GM21619 (cell line): ENCODE measurements at regions not wholly inside any gene's neighbourhood (a gene's known extent, or its start where the extent isn't known, plus 50 kb on each side); places are given as distances from the start of the nearest gene placed in this dataset.
"Not testable (repeated sequence)": the region's sequence is repeated elsewhere in the genome, so short reads cannot be mapped to it uniquely, and the experiment has no call there.

ENCODE experiments used
- ATAC-seq: cut with Tn5 transposase; IDR thresholded peaks from one replicate; pipeline ENCODE4 v1.9.1; 2021; ENCODE audit not compliant: unreplicated experiment

DNA sequence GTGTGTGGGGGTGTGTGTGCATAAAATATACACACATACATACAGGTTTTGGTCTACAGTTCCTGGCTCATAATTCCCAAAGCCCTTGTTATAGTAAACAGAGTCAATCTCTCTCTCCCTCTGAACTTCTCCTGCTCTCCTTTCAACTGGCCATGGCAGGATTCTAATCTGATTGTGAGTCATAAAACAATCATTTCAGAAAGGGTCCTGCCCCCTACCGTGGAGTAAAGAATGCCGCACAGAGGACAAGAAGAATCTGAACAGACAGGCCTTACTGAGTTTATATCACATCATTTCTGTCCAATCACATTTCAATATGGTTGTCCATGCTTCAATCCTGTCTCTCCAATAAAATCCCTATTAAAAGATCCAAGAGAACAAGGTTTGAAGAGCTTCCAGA lies 416.9 kb downstream of the FRK start:
- no peak for ATAC-seq

DNA sequence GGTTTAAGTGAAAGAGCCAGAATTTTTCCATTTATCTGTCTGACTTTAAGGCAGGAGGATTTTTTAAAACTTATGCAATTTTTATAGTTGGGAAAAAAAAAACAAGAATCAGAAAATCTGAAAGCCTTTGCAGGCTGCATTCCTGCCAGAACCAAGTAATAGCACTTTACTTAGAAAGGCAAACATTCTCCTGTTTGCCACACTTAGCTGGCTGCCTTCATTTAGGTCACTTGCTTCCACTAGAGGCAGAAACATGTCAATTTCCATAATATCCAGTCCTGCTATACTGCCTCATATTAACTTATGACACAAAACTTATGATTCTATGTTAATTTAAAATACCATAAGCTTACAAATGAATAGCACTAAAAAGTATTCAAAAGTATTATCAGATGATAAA lies 425.8 kb downstream of the FRK start:
- no peak for ATAC-seq

DNA sequence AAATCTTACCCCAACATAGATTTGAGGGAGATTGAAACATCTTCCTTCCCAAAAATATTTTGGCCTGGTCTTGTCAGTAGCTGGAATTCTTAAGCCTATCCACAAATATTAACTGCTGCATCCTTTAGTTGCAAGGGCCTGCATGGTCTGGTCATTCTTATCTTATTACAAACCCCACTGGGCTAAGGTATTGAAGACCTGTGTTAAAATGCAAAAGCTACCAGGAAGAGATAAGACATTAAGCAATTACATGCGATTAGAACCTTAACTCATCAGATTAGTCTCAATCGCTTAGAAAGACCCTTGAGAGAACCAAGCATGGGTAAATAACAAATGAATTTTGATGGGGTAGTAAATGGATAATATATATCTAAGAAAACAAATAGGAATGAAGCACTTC lies 426.6 kb downstream of the FRK start:
- ATAC-seq: no peak

DNA sequence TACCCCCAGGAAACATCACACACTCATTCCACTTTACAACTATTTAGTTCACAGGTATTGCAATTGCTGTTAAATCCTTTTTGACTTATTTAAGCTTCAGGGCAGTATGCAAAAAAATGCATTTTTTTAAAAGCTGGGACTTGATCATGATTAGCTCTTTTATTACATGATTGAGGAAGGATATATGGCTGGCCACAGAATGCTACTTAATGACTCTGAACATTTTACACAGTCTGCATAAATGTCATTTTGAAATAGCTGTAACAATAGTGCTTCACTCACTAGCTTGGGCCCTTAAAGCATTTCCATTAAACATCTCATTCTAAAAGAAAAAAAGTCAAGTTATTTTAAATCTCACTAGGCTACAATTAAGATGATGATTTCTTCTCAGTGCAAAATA lies 429.7 kb downstream of the FRK start:
- ATAC-seq: no peak

DNA sequence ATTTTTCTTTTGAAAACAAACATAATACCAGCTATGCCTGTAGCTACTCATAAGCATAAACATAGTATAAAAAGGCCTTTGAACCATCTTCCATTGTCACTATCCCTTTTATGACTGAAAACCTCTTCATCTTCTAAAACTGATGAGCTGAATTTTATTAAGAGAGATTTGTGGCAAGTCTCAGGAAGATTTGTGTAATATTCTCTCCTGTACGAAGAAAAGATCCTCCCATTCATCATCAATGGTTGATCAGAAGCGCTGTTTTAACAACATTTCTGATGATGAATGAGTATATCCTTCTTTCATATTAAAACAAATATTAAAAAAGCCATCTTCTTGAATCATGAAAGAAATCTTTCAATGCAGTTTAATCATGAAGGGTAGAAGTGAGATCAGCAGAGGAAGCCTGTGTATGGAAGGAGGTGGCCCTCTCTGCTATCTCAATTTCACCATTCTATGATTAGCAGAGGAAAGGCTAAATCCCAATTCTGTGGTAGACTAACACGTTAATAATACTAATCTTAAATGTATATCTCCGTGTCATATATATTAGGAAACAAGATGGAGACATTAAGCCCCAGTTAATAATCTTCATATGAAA lies 430.2 kb downstream of the FRK start:
- ATAC-seq: no peak

DNA sequence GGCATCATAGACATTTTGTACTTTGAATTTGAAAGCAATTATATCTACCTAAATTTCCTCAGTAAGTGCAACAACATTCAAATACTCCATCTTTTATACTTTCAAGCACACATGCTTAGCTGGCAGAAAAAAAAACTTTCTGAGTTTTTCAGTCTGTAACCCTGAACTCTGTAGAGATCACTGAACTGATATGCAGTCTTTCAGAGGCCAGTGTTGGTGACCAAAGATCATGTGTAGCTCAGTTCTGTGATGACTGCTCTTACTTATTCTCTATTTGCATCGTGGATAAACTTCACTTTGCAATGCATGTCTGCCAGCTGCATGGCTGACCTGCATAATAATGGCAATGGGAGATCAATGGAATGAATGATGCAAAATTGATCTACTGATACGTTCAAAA lies 431.3 kb downstream of the FRK start:
- ATAC-seq: no peak

DNA sequence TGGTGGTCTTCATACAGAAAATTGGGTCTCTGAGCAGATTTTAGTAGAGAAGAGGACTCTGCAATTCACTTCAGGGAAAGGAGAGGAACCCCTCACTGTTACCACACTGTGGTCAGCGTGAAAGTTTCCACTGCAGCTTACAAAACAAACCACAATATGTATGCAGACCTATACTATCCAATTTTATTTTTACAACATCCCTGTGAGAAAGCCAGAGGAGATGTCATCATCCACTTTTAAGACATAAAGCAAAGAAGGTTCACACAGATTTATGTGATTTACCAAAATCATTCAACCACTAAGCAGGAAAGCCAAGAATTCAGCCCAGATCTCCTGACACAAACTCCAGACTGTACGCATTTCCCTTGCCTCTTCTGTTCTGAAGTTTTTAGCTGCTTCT lies 442.4 kb downstream of the FRK start:
- ATAC-seq: no peak

DNA sequence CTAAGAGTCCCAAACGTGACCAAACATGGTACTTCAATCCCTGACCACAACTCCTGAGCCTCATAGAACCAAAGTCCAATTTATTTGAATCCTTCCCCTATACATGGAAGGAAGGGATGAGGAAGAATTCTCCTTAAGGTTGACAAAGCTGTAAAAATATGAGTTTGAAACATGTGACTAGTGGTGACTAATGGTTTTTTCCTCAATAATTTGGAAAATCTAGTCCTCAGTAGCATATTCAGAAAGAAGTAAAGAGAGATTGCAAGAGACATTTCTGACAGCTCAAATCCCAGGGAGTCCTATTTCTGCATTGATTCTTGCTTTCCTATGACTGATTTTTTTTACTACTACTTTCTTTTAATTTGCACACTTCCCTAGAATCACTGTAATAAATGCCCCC lies 443.7 kb downstream of the FRK start:
- ATAC-seq: no peak

DNA sequence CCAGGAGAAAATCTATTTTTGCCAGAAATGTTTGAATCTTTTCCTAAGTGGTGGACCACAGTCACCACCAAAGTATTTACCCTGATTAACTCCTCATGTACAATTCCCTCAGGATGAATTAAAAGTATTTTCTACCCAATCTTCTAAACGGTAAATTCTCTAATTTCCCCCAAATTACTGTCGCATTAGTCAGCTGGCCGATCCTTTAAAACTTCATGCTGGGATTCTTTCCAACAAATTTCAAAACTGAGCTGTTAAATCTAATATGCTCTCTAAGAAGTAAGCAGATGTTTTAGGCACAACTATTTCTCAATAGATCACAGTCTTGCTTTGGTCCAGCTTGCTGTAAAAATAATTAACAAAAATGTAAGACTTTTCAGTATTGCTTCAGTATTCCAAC lies 447.2 kb downstream of the FRK start:
- no peak for ATAC-seq

DNA sequence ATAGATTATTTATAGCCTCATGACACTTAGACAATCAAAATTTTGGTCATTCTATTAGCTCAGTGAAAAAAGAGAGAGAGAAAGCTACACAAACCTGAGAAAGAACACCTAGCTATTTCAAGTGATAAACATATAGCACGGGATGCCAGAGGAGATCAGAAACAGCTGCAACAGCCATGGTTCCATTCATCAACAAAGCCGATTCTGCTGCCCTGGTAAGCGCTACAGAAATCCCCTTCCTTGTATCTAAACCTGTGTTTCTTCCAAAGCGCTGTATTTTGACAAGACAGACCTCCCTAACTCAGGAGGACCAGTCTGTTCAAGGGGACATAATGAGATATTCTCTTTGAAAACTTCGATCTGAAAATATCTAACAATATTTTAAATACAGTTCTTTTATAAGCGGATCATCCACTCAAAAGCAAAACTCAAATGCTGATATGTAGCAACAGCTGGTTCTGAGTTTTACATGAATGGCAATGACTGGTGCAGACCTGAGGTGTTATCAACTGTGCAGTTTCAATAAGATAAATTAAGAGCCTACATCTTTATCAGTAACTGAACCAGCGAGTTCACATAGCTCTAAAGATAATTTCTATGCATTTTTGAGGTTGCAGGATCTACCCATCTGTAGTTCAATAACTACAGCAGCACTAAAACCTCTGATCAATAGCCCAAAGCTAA lies 447.8 kb downstream of the FRK start:
- ATAC-seq: no peak

DNA sequence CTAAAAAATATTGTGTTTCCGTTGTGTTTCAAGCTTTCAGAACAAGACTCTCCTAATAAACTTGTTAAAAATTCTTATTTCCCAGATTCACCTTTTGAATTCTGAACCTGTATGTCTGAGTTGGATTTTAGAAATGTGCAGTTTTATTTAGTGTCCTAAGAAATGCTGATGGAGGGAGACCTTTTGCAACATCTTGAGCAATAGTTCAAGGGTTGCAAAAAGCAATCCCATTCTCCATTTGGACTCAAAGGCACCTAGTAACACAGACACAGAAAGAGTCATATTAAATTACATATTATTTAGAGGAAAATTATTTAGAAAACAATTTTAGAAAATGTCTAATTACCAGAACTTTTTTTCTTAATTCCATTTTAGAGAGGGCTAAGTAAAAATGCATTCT lies 448.5 kb downstream of the FRK start:
- no peak for ATAC-seq

DNA sequence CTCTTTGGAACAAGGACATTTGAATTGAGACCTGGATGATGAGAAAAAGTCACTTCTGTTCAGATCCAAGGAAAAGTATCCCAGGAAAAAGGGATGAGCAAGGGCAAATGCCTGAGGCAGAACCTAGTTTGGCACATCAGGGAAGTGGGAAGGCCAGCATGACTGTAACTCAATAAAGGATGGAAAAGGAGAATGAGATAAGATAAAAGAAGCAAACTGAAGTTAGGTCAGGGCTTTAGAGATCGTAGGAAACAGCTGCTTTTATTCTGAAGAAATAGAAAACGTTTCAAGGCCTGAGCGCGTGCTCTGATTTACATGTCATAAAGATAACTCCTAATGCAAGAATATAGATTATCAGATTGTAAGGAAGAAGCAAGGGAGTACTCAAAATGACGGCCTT lies 450.0 kb downstream of the FRK start:
- no peak for ATAC-seq

DNA sequence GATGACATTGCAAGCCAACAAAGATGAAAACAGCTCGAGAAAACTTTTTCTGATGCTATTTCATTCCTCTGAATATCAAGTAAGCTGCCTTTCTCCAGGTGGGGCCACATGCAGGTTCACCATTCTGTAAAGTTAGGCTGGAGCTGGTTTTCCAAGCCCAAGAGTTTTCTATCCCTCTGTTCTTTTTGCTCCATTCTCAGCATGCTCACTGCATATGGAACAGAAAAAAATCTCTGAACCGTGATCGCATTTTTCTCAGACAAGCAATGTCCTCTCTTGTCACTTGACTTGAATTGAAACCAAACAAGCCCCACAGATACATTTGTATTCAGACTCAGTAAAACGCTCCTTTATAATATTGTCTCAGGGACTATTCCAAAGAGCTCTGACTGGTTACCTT lies 451.6 kb downstream of the FRK start:
- ATAC-seq: no peak

DNA sequence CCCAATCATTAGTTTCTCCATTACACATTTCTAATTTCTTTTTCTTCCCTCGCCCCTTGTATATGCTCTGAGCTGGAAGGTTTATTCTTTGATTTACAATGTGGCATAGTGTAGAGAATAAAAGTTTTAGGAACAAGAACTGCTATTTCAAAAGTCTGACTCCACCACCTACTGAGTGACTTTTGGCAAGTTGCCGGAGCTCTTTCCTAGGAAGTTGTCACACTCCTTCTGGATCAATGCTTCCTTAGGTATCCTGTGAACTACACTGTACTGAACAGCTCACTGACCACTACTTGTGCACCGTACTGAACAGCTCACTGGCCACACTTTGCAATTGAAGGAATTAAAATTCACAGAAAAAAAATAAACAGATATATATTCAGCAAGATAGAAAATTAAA lies 458.2 kb downstream of the FRK start:
- no peak for ATAC-seq

DNA sequence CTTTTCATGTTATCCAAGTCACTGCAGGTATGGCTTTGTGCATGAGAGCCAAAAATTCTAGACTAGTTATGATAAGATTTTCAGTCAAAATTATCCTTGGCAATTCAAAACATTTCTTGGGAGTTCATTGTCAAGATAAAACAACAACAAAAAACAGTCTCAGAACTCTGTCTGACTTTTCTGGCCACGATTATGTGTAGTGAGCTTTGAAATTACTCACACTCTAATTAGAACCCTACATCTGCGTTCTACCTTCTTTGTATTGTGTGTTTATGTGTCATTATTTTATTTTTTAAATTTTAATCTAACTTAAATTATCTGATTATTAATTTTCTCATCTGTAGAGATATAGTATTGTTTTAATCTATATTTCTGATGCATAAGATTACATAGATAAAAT lies 459.2 kb downstream of the FRK start:
- ATAC-seq: no peak

DNA sequence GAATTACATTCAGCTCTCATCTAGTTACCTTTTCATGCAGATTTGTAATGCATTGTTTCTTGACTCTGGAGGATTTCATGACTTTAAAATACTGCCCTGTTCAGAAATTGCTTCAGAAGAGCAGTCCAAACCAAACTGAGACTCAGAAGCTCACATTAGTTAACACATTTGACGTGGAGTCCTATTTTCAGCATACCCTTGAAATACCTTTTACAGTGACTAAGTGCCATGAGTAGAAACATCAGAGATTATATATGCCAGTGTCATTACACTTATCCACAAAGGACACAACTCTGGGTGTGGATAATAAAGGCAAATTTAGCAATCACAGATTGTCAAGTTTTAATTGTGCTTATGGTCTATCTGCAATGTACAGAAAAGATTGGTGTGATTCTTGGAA lies 459.6 kb downstream of the FRK start:
- no peak for ATAC-seq

DNA sequence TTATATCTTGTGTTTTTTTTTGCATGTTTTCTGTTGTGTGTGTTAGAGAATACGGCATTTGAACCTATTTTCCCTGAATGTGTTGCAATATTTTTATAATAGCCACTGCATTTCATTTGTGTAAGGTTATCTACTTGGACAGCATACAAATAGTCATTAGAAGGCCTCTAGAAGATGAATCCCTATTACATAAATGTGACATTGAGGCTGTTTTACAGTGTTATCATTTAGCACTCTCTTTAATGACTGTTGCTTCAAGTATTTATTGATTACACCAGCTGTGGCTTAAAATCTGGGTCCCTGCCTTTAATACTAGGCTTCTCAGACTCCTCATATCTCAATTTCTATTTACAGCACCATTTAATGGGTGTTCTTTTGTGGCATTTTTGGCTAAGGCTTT lies 465.8 kb downstream of the FRK start:
- no peak for ATAC-seq

DNA sequence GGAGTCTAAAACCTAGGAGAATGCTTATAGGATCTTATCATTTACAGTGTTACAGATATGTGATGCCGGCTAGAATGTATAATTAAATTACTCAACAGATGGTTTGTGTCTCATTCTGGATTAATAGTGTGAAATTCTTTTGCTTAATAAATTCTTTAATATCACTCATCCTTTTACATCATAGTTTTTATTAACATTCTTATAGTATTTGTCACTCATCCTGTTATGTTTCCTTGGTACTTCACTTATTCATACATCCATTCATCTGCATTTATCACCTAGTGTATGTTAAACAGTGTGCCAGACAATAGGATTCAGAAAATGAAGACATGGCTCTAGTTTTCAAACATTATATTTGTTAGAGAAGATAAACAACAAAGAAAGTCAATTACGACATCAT lies 468.7 kb downstream of the FRK start:
- no peak for ATAC-seq

DNA sequence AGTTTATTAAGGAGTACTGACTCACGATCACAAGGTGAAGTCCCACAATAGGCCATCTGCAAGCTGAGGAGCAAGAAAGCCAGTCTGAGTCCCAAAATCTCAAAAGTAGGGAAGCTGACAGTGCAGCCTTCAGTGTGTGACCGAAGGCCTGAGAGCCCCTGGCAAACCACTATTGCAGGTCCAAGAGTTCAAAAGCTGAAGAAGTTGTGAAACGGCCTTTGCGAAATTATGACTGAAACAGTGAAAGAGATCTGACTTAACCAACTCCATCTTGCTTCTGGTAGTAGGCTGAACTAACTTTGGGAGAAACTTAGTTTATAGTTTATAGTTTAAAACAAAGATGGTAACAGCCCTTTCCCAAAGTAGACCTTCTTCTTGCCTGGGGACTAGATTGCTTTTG lies 471.6 kb downstream of the FRK start:
- not testable (repeated sequence) for ATAC-seq

DNA sequence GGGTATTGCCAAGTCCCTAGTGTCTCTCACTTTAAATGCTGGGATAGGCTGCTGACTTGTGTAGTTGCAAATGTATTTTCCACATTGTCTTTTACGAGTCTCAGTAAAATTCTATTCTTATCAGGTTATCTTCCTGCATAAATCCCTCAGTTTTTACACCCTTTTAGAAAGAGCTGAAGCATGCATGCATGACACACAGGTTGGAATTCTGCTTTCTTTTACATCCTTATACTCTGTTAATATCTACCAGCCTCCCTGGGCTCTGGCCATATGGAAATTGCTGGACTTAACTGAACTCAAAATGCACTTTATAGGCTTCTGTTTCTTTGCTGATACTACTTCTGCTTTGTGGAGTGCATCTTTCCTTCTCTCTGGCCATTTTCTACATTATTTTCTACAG lies 477.4 kb downstream of the FRK start:
- ATAC-seq: no peak

DNA sequence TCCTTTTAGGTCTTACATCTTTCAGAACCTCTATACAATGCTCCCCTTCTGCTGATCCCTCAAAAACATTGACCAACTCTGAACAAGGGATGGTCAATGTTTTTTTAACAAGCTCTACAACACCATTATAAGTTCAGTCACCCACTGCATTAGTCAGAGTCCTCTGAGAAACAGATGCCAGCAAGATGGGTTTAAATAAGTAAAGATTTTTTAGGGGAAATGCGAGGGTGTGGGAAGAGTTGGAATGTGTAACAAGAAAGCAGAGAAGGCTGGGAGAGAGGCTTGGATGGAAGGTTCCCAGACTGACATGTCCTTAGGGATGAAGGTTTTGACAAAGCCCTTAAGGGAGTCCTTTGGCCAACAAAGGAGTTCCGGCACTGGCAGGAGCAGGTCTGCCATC lies 478.3 kb downstream of the FRK start:
- no peak for ATAC-seq

DNA sequence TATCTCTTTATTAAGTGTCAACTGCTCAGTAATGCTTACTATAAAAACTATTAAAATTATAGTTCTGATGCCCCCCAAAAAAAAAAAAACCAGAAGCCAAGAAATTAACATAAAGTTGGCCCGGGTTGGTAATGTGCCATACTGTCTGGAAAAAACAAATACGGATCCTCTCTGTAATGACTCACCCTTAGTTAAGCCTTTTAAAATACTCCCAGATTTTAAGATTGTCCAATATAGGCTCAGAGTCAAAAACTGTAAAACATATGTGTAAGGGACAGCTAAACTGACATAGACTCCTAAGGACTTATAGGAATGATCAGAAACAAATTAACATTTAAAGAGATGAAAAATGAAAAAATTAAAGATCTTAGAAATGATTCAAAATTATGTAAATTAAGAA lies 481.1 kb downstream of the FRK start:
- not testable (repeated sequence) for ATAC-seq

DNA sequence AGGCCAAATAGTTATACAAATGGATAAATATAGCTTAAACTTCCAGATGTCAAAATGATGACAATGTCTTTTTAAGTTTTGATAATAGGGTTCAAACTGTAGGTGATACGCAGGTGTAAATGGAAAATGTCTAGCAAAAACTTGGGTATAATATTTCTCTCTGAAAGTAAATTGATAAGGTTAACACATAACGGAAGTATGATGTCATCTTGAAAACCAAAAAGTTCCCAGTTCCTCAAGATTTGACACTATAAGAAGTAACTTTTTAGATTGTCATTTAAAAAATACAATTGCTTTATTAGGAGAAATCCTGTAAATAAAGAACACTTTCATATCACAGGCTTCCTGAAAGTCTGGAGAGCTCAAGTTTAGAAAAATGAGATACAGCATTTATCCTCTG lies 483.4 kb downstream of the FRK start:
- no peak for ATAC-seq
